ENCODE measurements at regions not wholly inside any gene's neighbourhood (a gene's known extent, or its start where the extent isn't known, plus 50 kb on each side); places are given as distances from the start of the nearest gene placed in this dataset.

GRCh38 chr1:202067188-202067974 lies 55.3 kb upstream of the GPR37L1 start:
- DNase-seq, result no peak

DNA sequence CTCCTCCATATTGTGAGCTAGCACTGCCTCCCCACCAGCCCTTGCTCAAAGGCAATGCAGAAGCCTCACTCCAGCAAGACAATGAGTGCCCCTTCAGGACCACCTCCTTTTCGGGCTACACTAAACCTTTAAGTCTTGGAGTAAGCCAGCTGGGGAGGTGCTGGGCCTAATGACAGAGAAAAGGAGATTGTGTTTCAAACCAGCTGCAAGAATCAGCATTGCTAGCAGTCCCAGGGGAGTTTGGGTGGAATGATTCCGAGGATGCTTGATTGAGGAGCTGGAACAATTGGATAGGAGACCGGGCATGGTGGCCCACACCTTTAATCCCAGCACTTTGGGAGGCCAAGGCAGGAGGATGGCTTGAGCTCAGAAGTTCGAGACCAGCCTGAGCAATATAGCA lies 54.1 kb upstream of the GPR37L1 start:
- no peak for DNase-seq

DNA sequence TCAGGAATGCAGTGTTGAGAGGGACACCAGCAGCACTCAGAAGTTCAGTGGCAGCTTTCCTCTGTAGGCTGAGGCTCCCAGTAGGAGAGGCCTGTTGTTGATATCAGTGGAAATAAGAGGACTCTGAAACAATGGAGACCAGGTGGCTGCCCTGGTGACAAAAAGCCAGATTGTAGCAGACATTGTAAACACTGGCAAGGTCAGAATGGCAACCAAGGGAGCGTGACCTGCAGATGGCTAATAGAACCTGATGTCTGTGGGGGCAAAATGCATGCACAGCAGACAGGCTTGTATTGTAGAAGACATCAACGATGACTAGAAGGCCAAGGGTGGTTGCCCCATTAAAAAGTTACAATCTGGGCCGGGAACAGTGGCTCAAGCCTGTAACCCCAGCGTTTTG lies 53.1 kb upstream of the GPR37L1 start:
- peak; percentile 21 to 63 for DNase-seq

GRCh38 chr1:202072211-202072765 lies 50.4 kb upstream of the GPR37L1 start:
- no peak for DNase-seq

Measured in NCI-H2081 (cell line).